ENCODE measurements at regions not wholly inside any gene's neighbourhood (a gene's known extent, or its start where the extent isn't known, plus 50 kb on each side); places are given as distances from the start of the nearest gene placed in this dataset.
"Not testable (repeated sequence)": the region's sequence is repeated elsewhere in the genome, so short reads cannot be mapped to it uniquely, and the experiment has no call there.

GRCh38 chr7:85275204-85275603 lies 88.3 kb upstream of the SEMA3D start:
- intact Hi-C loops (cut with DNase I; ENCODE audit: low total_unique reads) (no loop called here), in situ Hi-C loops (cut with MboI; ENCODE audit: low sequenced_read_pairs in 4 of 4) (no loop called here)
- no peak overlapping the region for H3K4me3 ChIP-seq
- H3K4me1 ChIP-seq, result no peaks in the 10 kb centered on the region
- TF ChIP-seq CTCF (IDR thresholded peaks at IDR 0.05 in 4 of 5, conservative IDR thresholded peaks at IDR 0.05 in 1 of 5), result no peak
- TF ChIP-seq POLR2A (IDR thresholded peaks at IDR 0.05), result no peak
- no peaks in the 10 kb centered on the region for H3K9me3 ChIP-seq
- no peak for DNase-seq
- no peaks in the 10 kb centered on the region for H3K27me3 ChIP-seq
- no peak overlapping the region for H3K27ac ChIP-seq
- no peaks in the 10 kb centered on the region for H3K36me3 ChIP-seq
- ATAC-seq, result no peak

GRCh38 chr7:85274454-85274853 lies 87.6 kb upstream of the SEMA3D start:
- no peak overlapping the region for H3K27ac ChIP-seq
- ATAC-seq, result no peak
- TF ChIP-seq POLR2A (IDR thresholded peaks at IDR 0.05), result no peak
- TF ChIP-seq CTCF (IDR thresholded peaks at IDR 0.05 in 4 of 5, conservative IDR thresholded peaks at IDR 0.05 in 1 of 5), result no peak
- H3K9me3 ChIP-seq, result no peaks in the 10 kb centered on the region
- H3K4me3 ChIP-seq, result no peak overlapping the region
- no peaks in the 10 kb centered on the region for H3K36me3 ChIP-seq
- no peaks in the 10 kb centered on the region for H3K27me3 ChIP-seq
- in situ Hi-C loops (cut with MboI; ENCODE audit: low sequenced_read_pairs in 4 of 4) (no loop called here), intact Hi-C loops (cut with DNase I; ENCODE audit: low total_unique reads) (no loop called here)
- H3K4me1 ChIP-seq, result no peaks in the 10 kb centered on the region
- DNase-seq, result no peak

- H3K9me3 ChIP-seq, result no peaks in the 10 kb centered on the region
- H3K36me3 ChIP-seq, result no peaks in the 10 kb centered on the region
- TF ChIP-seq POLR2A (IDR thresholded peaks at IDR 0.05), result no peak
- TF ChIP-seq CTCF (IDR thresholded peaks at IDR 0.05 in 4 of 5, conservative IDR thresholded peaks at IDR 0.05 in 1 of 5), result no peak
- no peak overlapping the region for H3K27ac ChIP-seq
- in situ Hi-C loops (cut with MboI; ENCODE audit: low sequenced_read_pairs in 4 of 4) (no loop called here), intact Hi-C loops (cut with DNase I; ENCODE audit: low total_unique reads) (no loop called here)
- ATAC-seq, result no peak
- H3K4me1 ChIP-seq, result no peaks in the 10 kb centered on the region
- no peak for DNase-seq
- no peaks in the 10 kb centered on the region for H3K27me3 ChIP-seq
- no peak overlapping the region for H3K4me3 ChIP-seq
Measured at GRCh38 chr7:85262891-85263290, 76.0 kb upstream of the SEMA3D start.

- Histone ChIP-seq H3K4me1 (no peaks in the 10 kb centered on the region), H3K9me3 (no peaks in the 10 kb centered on the region), H3K4me3 (no peak overlapping the region), H3K27ac (no peak overlapping the region), H3K27me3 (no peaks in the 10 kb centered on the region), H3K36me3 (no peaks in the 10 kb centered on the region)
- no peak for DNase-seq
- intact Hi-C loops (cut with DNase I; ENCODE audit: low total_unique reads) (no loop called here), in situ Hi-C loops (cut with MboI; ENCODE audit: low sequenced_read_pairs in 4 of 4) (no loop called here)
- ATAC-seq, result no peak
- TF ChIP-seq POLR2A (IDR thresholded peaks at IDR 0.05), result no peak
- no peak for TF ChIP-seq CTCF (IDR thresholded peaks at IDR 0.05 in 4 of 5, conservative IDR thresholded peaks at IDR 0.05 in 1 of 5)
Measured at GRCh38 chr7:85261336-85261735, 74.5 kb upstream of the SEMA3D start.

- intact Hi-C loops (cut with DNase I; ENCODE audit: low total_unique reads); H3K27me3 ChIP-seq; ATAC-seq; H3K27ac ChIP-seq; H3K36me3 ChIP-seq; DNase-seq; in situ Hi-C loops (cut with MboI; ENCODE audit: low sequenced_read_pairs in 4 of 4); H3K9me3 ChIP-seq; H3K4me1 ChIP-seq; H3K4me3 ChIP-seq: not testable (repeated sequence)
Measured at GRCh38 chr7:85249787-85250186, 62.9 kb upstream of the SEMA3D start.
